Medulla oblongata (tissue), 1 donor: ENCODE measurements at regions not wholly inside any gene's neighbourhood (a gene's known extent, or its start where the extent isn't known, plus 50 kb on each side); places are given as distances from the start of the nearest gene placed in this dataset.
"Not testable (repeated sequence)": the region's sequence is repeated elsewhere in the genome, so short reads cannot be mapped to it uniquely, and the experiment has no call there.

Experiments
- DNase-seq: peaks from one replicate; pipeline ENCODE4 v3.0.0-alpha.2; 2015; ENCODE audit errors: extremely low spot score

- DNase-seq: no peak
Measured at GRCh38 chr11:114938799-114939198, 260.5 kb downstream of the NXPE2 start.

GRCh38 chr11:114942207-114942606 is 263.9 kb downstream of the NXPE2 start:
- DNase-seq: no peak

DNA sequence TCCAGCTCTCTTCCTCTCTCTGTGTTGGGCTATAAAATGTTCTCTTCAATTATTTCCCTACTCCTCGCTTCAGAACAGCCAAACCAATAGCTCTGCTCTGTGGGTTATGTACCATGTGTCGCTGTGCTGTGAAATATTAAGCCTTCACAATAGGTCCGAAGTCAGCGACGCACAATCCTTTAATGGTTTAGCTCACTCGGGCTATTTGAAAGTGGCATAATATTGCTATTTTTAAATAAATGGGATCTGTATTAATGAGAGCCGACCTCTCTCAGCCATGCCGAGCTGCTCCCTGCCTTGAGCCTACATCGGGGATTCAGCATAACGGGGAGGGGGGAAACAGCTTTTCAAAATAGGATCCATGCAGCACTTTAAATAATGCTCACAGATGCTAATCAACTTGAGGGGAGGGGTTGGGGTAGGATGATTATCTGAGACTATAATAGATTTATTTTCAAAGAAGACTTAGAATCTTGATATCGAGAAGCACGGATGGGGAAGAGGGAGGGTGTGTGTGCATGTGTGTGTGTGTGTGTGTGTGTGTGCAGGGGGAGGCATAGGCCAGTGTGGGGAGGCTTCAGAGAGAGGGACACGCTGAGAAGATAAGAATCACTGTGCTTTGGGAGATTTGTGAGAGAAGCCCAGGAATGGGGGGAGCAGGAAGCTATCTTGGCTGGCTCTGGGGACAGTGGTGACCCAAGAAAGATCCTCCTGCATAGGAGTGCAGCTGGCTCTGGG is 271.5 kb downstream of the NXPE2 start:
- DNase-seq: no peak

GRCh38 chr11:114953039-114953438 is 274.7 kb downstream of the NXPE2 start:
- no peak for DNase-seq

DNA sequence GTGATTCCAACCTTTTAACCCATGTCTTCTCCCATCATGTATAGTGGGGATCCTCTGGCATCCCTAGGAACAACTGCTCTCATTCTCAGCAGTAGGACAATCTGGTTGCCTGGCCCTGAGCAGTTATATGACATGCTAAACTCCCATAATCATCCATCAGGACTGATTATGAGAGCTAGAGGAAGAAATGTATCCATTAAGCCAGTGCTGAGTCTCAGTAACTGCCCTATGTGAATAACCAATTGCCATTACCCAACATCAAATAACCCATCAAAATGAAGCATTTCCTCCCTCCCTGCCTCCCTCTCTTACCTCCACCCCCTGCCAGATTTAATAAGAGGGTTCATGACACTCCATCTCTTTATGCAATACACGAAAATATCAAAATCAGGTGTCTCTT is 277.6 kb downstream of the NXPE2 start:
- DNase-seq: no peak

- DNase-seq: no peak
Measured at GRCh38 chr11:114956566-114956965, 278.2 kb downstream of the NXPE2 start.

DNA sequence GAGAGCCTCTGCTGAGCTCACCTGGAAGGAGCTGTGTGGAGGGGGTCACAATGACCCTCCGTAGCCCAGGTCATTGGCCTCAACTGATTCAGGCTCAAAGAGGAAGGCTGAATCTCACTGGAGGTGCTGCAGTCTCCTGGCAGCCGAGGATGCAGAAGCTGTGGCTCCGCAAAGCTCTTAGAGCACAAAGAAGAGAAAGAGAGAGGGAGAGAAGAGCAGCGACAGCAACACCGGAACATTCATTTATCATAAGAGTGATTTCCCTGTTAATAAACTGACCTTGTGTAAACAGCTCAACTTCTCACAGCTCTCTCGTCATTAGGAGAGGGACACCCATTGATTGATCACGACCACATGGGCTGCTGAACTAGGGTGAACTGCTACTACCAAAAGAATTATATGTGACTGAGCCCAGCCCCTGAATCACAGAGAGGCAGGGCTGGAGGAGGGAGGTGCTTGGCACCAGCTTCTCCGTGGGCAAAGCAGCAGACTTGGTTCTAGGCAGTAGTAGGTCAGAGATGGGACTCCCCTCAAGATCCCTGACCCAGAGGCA is 281.7 kb downstream of the NXPE2 start:
- DNase-seq: no peak

GRCh38 chr11:114960819-114961218 is 282.5 kb downstream of the NXPE2 start:
- not testable (repeated sequence) for DNase-seq

DNA sequence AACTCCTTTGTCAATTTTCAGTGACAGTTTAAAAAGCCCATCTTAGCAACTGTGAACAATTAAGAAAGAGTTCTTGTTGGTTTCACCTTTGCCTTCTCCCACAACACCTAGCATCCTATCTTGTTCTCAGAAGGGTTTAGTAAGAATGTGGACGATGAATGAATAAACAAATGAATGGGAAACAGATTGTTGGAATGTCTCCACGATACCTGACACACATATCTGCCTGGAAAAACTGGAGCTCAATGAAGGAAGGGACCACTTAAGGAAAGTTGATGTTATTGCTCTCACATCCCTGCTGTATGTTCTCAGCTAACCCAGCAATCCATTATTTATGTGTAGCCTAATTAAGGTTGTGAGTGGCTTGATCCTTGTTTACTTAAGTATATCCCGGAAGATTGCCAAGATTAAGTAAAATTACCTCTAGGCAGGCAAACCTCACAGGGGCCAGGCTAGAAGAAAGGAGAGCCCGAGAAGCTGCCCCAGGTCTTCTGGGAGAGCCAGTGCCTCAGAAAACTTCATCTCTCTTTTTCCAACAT is 286.4 kb downstream of the NXPE2 start:
- no peak for DNase-seq

GRCh38 chr11:114970927-114971645 is 292.8 kb downstream of the NXPE2 start:
- no peak for DNase-seq

GRCh38 chr11:114972105-114972504 is 293.8 kb downstream of the NXPE2 start:
- no peak for DNase-seq

DNA sequence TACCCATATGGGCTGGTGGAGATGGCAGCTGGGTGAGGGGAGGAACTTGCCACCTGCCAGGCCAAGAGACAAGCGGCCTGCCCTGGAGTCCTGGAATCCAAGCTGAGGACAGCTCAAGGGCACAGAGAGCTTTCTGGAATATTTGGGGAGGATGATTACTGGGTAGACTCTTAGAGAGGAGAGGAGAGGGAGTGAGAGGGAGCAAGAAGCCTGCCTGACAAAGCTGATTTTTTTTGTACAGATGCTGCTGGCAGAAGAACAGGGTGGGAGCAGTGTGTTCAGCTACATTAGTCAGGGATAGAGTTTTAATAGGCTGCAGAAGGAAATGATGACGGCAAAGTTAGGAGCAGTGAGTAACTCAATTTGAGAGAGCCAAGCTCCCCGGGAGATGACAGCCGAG is 299.3 kb downstream of the NXPE2 start:
- no peak for DNase-seq

DNA sequence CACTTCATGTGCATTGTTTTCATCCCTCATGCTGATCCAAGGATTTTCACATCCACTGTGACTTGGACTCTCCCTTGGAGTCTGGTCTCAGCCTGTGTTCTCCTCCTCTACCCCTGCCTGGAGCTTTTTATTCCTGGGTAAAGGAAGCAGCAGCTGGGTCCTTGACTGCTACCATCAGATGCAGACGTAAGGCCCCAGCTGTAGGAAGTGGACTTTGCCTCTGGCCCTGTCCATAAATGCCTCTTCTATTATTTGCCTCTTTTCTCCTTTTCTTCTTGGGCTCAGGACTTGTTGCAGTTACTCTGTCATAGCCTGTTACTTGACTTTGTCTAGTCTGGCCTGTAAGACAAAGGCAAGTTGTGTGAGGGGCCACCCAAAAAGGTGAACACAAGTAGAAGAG is 303.8 kb downstream of the NXPE2 start:
- DNase-seq: no peak

DNA sequence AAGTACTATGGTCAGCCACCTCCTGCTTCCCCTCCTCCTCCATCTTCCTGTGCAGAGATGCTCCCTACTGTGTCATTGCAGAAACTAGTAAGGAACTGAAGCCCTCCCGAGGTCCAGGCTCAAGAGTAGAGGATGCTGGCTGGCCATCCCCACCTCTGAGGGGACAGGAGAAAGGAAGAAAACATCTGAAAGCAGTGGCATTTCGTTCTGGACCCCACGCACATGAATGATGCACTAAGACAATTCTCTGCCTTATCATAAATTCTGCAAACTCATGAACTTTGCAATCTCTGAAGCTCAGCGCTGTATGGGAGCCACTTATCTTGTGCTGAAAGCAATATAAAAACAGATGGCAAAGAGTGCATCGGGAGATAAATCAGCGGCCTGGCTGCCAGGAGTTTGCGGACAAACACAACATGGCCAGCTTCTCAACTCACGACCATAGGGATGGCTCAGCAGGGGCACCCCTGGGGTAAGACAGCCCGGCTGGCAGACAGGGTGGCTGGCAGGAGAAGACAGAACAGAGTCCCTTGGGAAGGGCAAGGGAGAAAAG is 306.4 kb downstream of the NXPE2 start:
- DNase-seq: no peak

GRCh38 chr11:114986365-114986764 is 308.0 kb downstream of the NXPE2 start:
- DNase-seq: no peak

- no peak for DNase-seq
Measured at GRCh38 chr11:114987186-114987760, 308.9 kb downstream of the NXPE2 start.

GRCh38 chr11:114988644-114989043 is 310.3 kb downstream of the NXPE2 start:
- no peak for DNase-seq

DNA sequence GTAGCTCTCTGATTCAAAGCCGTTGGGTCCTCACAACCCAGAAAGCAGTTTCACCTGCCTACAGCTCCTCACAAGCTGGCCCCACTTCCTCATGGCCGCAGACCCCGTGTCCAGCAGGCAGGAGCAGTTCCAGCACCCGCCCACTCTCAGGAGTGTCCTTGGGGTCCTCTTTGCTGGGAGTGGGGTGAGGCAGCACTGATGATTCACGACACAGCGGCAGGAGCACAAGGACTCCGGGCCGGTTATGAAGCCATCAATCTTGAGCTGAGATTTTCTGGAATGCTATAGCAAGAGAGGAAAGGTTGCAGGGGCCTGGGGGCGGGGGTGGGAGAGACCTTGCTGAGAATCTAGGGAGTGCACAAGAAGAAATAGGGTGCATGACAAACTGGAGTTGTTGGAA is 311.2 kb downstream of the NXPE2 start:
- no peak for DNase-seq

GRCh38 chr11:115005663-115006062 is 327.3 kb downstream of the NXPE2 start:
- DNase-seq: no peak

GRCh38 chr11:115007851-115008250 is 329.5 kb downstream of the NXPE2 start:
- no peak for DNase-seq

- DNase-seq: no peak
Measured at GRCh38 chr11:115008799-115009198, 330.5 kb downstream of the NXPE2 start.

DNA sequence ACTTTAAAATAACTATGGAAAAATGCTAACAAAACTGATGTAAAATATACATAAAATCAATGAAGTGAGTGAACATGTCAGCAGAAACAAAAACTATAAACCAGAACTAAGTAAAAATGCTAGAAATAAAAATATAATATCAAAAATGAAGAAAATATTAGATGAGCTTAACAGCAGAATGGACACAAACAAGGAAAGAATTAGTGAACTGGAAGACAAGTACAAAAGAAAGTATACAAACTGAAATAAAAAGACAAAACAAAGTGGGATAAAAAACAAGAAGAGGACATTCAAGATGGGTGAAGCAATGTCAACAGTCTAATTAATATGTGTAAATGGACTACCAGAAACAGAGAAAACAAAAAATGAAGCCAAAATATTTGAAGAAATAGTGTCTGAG is 339.2 kb downstream of the NXPE2 start:
- DNase-seq: no peak
